NCI-H187 treated with DMSO at 0.1 percent for 48 hours (cell line): ENCODE measurements at regions not wholly inside any gene's neighbourhood (a gene's known extent, or its start where the extent isn't known, plus 50 kb on each side); places are given as distances from the start of the nearest gene placed in this dataset.
"Not testable (repeated sequence)": the region's sequence is repeated elsewhere in the genome, so short reads cannot be mapped to it uniquely, and the experiment has no call there.

Experiments used
- DNase-seq: peaks from one replicate; lab custom pipeline; 2025; lab: John Stamatoyannopoulos, UW

DNA sequence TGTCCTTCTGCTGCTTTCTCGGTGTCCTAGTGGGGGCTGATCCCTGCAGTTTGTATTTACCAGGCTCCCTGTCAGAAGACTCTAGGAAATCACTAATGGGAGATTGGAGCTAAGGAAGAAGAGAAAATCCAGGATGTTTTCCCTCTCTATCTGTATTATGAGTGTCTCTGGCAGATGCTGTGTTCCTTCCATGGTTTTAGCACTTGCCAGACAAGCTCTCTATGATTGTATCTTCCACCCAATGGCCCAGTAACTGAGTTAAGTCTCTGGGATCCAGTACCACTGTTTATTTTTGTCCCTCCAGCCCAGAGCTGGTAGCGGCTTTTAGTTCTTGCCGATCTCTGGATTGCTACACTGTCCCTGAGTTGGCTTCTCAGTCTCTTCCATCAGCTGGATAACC, 494.8 kb upstream of the SLC39A10 start:
- DNase-seq: no peak

GRCh38 chr2:195160963-195161362, 496.1 kb upstream of the SLC39A10 start:
- DNase-seq: no peak

DNA sequence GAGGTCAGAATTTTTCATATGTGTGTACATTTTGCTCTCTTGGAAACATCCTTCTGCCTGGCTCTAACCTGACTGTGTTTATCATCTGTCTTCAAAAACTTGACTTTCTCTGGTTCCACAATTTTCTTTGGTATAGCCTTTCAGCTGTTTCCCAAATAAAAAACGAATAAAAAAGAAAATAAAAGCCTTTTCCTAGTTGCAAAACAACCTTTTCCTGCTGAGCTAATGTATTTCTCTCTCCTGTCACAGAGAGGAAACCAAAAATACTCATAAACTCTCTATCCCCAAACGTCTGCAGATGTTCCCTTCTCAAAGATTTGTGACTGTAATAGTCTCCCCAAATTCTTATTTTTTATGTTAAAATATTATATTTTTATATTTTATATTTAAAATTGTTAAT, 505.3 kb upstream of the SLC39A10 start:
- no peak for DNase-seq

GRCh38 chr2:195150819-195151218, 506.2 kb upstream of the SLC39A10 start:
- DNase-seq: no peak

GRCh38 chr2:195148004-195148403, 509.0 kb upstream of the SLC39A10 start:
- no peak for DNase-seq

DNA sequence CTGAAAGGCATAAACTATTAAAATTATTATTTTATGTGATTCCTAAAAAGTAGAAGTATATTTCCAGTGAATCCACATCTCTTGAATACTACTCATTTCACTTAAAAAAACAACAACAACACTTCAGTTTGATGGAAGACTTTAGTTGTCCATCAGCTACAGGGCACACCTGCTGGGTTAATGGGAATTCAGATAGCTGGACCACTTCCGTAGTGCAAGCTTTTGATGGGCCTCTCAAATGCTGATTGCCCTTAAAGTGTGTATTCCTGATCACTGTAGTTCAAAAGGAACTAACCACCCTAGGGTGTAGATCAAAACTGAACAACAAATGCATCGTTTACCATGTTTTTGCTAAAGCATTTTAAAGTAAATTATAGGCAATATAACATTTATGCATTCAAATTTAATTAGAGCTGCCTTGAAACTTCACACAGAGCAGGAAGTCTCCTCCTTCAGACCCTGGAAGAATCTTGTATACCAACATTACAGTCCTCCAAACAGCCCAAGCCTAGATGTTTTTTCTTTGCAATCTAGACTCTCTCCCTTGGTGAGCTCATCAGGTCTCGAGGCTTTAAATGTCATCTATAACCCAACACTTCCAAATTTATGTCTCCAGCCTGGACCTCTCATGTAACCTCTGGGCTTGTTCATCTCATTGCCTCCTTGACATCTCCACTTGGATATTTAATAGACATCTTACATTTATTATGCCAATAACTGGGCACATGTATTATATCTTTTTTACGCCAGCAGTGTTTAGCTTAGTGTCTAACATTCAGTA, 510.1 kb upstream of the SLC39A10 start:
- DNase-seq: no peak

DNA sequence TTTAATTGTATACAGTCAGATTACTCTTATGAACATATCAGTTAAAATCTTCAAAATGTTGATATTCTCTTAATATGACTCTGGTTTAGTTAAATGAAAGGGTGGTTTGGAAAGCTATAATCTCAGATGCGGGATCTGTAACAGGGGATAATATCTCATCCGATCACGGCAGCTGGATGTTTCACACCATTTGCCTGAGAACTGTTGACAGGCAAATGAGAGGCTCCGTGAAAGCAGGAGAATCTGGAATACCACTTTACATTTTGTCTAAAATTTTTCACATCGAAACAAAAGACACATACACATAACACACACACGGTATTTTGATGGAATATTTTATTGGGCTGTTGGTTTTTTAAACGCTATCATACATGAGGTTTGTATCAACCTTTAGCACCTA, 518.6 kb upstream of the SLC39A10 start:
- DNase-seq: no peak

DNA sequence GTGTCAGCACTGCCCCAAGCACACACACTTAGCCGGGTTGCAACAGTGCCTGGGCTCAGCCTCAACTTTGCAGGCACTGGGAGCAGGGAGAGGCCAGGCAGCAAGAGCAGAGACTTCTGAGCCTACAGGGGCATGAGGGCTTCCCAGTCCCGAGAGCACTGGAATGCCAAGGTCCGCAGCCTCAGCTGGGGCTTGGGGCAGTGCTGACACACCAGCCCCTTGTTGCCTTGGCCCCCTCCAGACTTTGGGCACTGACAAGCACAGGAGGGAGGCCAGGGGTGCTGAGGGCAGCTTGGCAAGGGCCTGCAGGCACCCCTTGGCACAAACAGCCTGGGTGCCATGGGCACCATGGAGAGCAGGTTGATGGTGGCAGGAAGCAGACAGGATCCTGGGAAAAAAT, 531.1 kb upstream of the SLC39A10 start:
- not testable (repeated sequence) for DNase-seq

- DNase-seq: no peak
Measured at GRCh38 chr2:195124391-195125079, 532.5 kb upstream of the SLC39A10 start.

DNA sequence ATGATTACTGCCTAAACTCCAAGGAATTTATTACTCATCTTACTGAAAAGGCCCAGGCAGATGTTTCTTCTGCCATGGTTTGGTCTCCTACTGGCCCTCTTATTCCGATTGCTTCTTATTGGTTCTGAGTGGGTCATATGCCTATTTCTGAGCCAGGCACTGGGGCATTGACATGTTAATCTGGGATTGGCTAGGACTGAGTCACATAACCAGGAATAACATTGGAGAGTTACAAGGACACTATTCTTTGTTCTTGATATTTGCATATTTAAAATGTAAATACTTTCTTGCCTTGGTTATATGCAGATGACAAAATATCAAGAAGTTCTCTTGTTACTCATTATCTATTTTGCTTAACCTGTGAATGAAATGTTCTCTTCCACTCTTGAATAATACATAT, 534.4 kb upstream of the SLC39A10 start:
- DNase-seq: no peak

- DNase-seq: no peak
Measured at GRCh38 chr2:195121341-195121740, 535.7 kb upstream of the SLC39A10 start.

GRCh38 chr2:195119231-195119630, 537.8 kb upstream of the SLC39A10 start:
- DNase-seq: no peak

- DNase-seq: no peak
Measured at GRCh38 chr2:195118276-195118675, 538.8 kb upstream of the SLC39A10 start.

- DNase-seq: no peak
Measured at GRCh38 chr2:195117011-195117410, 540.0 kb upstream of the SLC39A10 start.

- no peak for DNase-seq
Measured at GRCh38 chr2:195115738-195116137, 541.3 kb upstream of the SLC39A10 start.

DNA sequence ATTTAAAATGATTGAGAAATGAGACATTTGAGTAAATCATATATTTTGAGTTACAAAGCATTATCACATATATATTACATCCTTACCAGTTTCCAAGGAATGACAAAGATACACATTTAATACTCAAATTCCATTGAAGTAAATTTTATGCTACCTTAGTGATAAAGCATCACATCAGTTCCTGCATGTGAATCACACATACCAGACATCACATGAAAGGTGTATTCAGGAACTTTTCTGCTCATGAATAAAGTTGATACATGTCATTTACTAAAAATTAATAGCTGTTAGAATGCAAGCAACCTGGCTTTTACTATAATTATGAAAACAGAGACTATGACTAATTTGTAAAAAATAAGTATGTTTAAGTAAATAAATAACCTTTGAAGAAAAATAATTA, 548.8 kb upstream of the SLC39A10 start:
- no peak for DNase-seq

DNA sequence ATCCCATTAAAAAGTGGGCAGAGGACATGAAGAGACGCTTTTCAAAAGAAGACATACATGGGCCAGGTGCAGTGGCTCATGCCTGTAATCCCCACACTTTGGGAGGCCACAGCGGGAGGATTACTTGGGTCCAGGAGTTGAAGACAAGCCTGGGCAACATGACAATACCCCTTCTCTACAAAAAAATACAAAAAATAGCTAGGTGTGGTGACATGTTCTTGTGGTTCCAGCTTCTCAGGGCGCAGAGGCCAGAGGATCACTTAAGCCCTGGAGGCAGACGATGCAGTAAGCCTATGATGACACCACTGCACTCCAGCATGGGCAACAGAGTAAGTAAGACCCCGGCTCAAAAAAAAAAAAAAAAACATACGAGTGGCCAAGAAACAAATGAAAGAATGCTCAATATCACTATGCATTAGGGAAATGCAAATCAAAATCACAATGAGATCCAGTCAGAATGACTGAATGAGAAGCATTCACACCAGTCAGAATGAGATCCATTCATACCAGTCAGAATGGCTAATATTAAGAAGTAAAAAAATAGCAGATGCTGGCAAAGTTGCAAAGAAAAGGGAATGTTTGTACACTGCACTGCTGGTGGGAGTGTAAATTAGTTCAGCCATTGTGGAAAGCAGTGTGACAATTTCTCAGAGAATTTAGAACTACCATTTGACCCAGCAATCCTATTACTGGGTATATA, 550.2 kb upstream of the SLC39A10 start:
- no peak for DNase-seq

GRCh38 chr2:195105581-195105980, 551.4 kb upstream of the SLC39A10 start:
- no peak for DNase-seq

- no peak for DNase-seq
Measured at GRCh38 chr2:195094330-195094729, 562.7 kb upstream of the SLC39A10 start.

- no peak for DNase-seq
Measured at GRCh38 chr2:195092341-195092740, 564.7 kb upstream of the SLC39A10 start.

DNA sequence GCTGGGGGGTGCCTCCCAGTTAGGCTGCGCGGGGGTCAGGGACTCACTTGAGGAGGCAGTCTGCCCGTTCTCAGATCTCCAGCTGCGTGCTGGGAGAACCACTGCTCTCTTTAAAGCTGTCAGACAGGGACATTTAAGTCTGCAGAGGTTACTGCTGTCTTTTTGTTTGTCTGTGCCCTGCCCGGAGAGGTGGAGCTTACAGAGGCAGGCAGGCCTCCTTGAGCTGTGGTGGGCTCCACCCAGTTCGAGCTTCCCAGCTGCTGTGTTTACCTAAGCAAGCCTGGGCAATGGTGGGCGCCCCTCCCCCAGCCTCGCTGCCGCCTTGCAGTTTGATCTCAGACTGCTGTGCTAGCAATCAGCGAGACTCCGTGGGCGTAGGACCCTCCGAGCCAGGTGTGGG, 584.2 kb upstream of the SLC39A10 start:
- not testable (repeated sequence) for DNase-seq

GRCh38 chr2:195057001-195057400, 600.0 kb upstream of the SLC39A10 start:
- DNase-seq: no peak

DNA sequence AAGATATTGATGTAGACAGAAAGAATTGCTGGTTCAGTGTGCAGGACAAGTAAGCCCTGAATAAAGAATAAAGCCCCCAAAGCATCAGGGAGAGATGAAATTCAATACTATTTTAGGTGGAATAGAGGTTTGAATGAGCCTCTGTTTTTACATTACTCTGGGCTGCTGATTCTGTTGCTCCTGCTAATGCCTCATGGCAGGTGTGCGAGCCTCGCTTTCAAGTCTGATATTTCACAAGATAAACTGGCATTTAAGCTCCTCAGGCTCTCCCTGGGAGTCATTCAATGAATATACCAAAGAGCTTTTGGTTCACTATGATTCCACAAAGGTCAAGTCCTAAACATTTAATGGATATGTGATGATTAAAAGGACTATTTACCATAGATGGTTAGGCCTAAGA, 601.0 kb upstream of the SLC39A10 start:
- no peak for DNase-seq
